GM12878 (cell line): ENCODE measurements at regions not wholly inside any gene's neighbourhood (a gene's known extent, or its start where the extent isn't known, plus 50 kb on each side); places are given as distances from the start of the nearest gene placed in this dataset.

Experiments used
- ATAC-seq: fragments of 200-7000 bp; cut with Tn5 transposase; 3 replicates; pipeline ENCODE4 v1.9.1; 2020; ENCODE audit warnings: mild to moderate bottlenecking, moderate library complexity
- BruUV-seq: library from RNA; stranded (reverse); fragments of 400-500 nt; replicated peaks from 2 replicates; lab custom pipeline; 2021; lab: Mats Ljungman, UMichigan
- CTCF ChIA-PET: fragments of 300-600 bp; sonication (Branson Sonifier 250); formaldehyde crosslinking; extraction: SDS; loops from one replicate; lab custom pipeline; 2021; ENCODE audit warnings: inconsistent platforms; lab: Yijun Ruan, JAX
- POLR2A ChIA-PET: fragments of 350-600 bp; formaldehyde crosslinking; extraction: SDS; loops from one replicate; lab custom pipeline; 2021; ENCODE audit warnings: inconsistent platforms; lab: Charles Lee
- RAD21 ChIA-PET: fragments of 300-600 bp; sonication (Branson Sonifier 250); formaldehyde crosslinking; loops from one replicate; lab custom pipeline; 2023; ENCODE audit warnings: antibody characterized with exemption; ENCODE audit not compliant: unreplicated experiment; lab: Charles Lee
- SMC1A ChIA-PET: fragments of 300-600 bp; sonication (Branson Sonifier 250); formaldehyde crosslinking; loops from one replicate; lab custom pipeline; 2023; ENCODE audit not compliant: unreplicated experiment, uncharacterized antibody; lab: Charles Lee
- DNase-seq: peaks from one replicate; pipeline ENCODE4 v3.0.0-alpha.2; 2011; ENCODE audit warnings: low read depth, low spot score
- FAIRE-seq: peaks from 3 replicates; lab custom pipeline; 2011; peaks lifted over from hg19 to GRCh38; lab: Jason Lieb, UNC
- H2AFZ ChIP-seq: 2 replicates; pipeline ENCODE4 v1.6.0; 2011; ENCODE audit warnings: low read depth, low read length, control low read depth; ENCODE audit not compliant: control insufficient read depth
- H3K27ac ChIP-seq: 2 replicates; pipeline ENCODE4 v1.5.1; 2011; ENCODE audit warnings: control low read depth; ENCODE audit not compliant: control insufficient read depth, insufficient read depth
- H3K27me3 ChIP-seq, 2 experiments: replicated peaks in 1 of 2; 2 replicates each; pipeline versions ENCODE4 v1.6.0 to v1.6.1; 2011; ENCODE audit warnings: low read length in 1 of 2; ENCODE audit not compliant: control insufficient read depth in 2 of 2, insufficient read depth in 2 of 2
- H3K36me3 ChIP-seq, 2 experiments: 2 replicates each; pipeline ENCODE4 v1.5.1; 2011; ENCODE audit warnings: low read length in 1 of 2; ENCODE audit not compliant: control insufficient read depth in 2 of 2, insufficient read depth in 2 of 2
- H3K4me1 ChIP-seq: 2 replicates; pipeline ENCODE4 v1.6.1; 2011; ENCODE audit warnings: mild to moderate bottlenecking, low read length, moderate library complexity, mixed read lengths; ENCODE audit not compliant: control insufficient read depth, insufficient read depth
- H3K4me2 ChIP-seq: 2 replicates; pipeline ENCODE4 v1.6.0; 2011; ENCODE audit warnings: control low read depth; ENCODE audit not compliant: control insufficient read depth, insufficient read depth
- H3K4me3 ChIP-seq: fragments of 200-600 bp; sonication (generic); 2 replicates; pipeline ENCODE4 v1.5.1; 2016
- H3K79me2 ChIP-seq: 2 replicates; pipeline ENCODE4 v1.6.0; 2011; ENCODE audit warnings: low read length; ENCODE audit not compliant: control insufficient read depth, insufficient read depth
- H3K9ac ChIP-seq: 2 replicates; pipeline ENCODE4 v1.8.0; 2011; ENCODE audit warnings: low read length, control low read depth, mixed read lengths; ENCODE audit not compliant: control insufficient read depth, insufficient read depth
- H3K9me3 ChIP-seq: replicated peaks from 3 replicates; pipeline ENCODE4 v1.5.1; 2011; ENCODE audit warnings: mild to moderate bottlenecking, low read length; ENCODE audit not compliant: control insufficient read depth, insufficient read depth
- H4K20me1 ChIP-seq: 2 replicates; pipeline ENCODE4 v1.6.0; 2011; ENCODE audit not compliant: control insufficient read depth, insufficient read depth
- ASH2L ChIP-seq: fragments of 300-600, 200-600 bp; sonication (generic); IDR thresholded peaks from 2 replicates; pipeline ENCODE4 v1.6.1; 2017; ENCODE audit warnings: low read depth, mild to moderate bottlenecking, borderline replicate concordance
- CREM ChIP-seq: IDR thresholded peaks from 2 replicates; pipeline ENCODE4 v1.6.1; 2014; ENCODE audit warnings: antibody characterized with exemption, low read depth
- E4F1 ChIP-seq: fragments of 450-650 bp; IDR thresholded peaks from 2 replicates; pipeline ENCODE4 v1.6.1; 2018; ENCODE audit warnings: borderline replicate concordance, mild to moderate bottlenecking; ENCODE audit not compliant: partially characterized antibody
- GABPA ChIP-seq: IDR thresholded peaks from 2 replicates; pipeline ENCODE4 v1.6.1; 2014; ENCODE audit warnings: antibody characterized with exemption, low read depth, mild to moderate bottlenecking, inconsistent platforms
- HCFC1 ChIP-seq: fragments of 150-350 bp; IDR thresholded peaks from 2 replicates; pipeline ENCODE4 v1.6.1; 2014; ENCODE audit warnings: low read length
- IKZF1 ChIP-seq: fragments of 450-650 bp; conservative IDR thresholded peaks from 2 replicates; pipeline ENCODE4 v1.6.1; 2017; ENCODE audit warnings: antibody characterized with exemption, mild to moderate bottlenecking
- IKZF2 ChIP-seq, 2 experiments: fragments of 450-650 bp; IDR thresholded peaks; 2 replicates each; pipeline ENCODE4 v1.6.1; 2017; ENCODE audit warnings: mild to moderate bottlenecking in 2 of 2, moderate library complexity in 2 of 2
- RAD51 ChIP-seq: fragments of 450-650 bp; IDR thresholded peaks from 2 replicates; pipeline ENCODE4 v1.6.1; 2016; ENCODE audit warnings: moderate library complexity, mild to moderate bottlenecking, inconsistent platforms
- RELB ChIP-seq: fragments of 450-650 bp; IDR thresholded peaks from 2 replicates; pipeline ENCODE4 v1.6.1; 2017; ENCODE audit warnings: low read depth, mild to moderate bottlenecking, moderate library complexity
- SKIL ChIP-seq: fragments of 450-650 bp; IDR thresholded peaks from 2 replicates; pipeline ENCODE4 v1.6.1; 2017; ENCODE audit warnings: mild to moderate bottlenecking, low read depth, inconsistent platforms; ENCODE audit not compliant: poor library complexity, severe bottlenecking
- SUZ12 ChIP-seq: fragments of 200-600 bp; sonication (generic); IDR thresholded peaks from one replicate; pipeline ENCODE4 v1.6.1; 2018; ENCODE audit warnings: antibody characterized with exemption, mild to moderate bottlenecking; ENCODE audit not compliant: unreplicated experiment
- TBL1XR1 ChIP-seq: IDR thresholded peaks from 2 replicates; pipeline ENCODE4 v1.6.1; 2012; ENCODE audit warnings: low read depth, low read length, improper control_type of control experiment
- YY1 ChIP-seq: IDR thresholded peaks from 2 replicates; pipeline ENCODE4 v1.6.1; 2011; ENCODE audit warnings: low read depth, mild to moderate bottlenecking, low read length
- WGBS: methylation state at CpG from one replicate; pipeline ENCODE4 v1.1.6; 2016; ENCODE audit warnings: low lambda C conversion rate; ENCODE audit not compliant: insufficient replicate concordance, insufficient coverage; ENCODE audit errors: missing lambda C conversion rate; 5-methylcytosine and 5-hydroxymethylcytosine counted together
- in situ Hi-C: fragments of 300-500 bp; cut with MboI; formaldehyde crosslinking; loops from 9 replicates; pipeline ENCODE4 v1.14.3; 2018; ENCODE audit warnings: mixed read lengths
- intact Hi-C: fragments of 100-400 bp; cut with micrococcal nuclease; formaldehyde crosslinking; loops from one replicate; pipeline ENCODE4 v1.14.2; 2022; ENCODE audit not compliant: unreplicated experiment
- TF ChIP-seq, protein P1 (sequence below): fragments of 450-650 bp; formaldehyde crosslinking; IDR thresholded peaks from 2 replicates; pipeline ENCODE4 v1.5.0; 2022; ENCODE audit warnings: mild to moderate bottlenecking, missing genetic modification characterization
- TF ChIP-seq, protein P2 (sequence below): fragments of 450-650 bp; IDR thresholded peaks from 2 replicates; pipeline ENCODE4 v1.6.1; 2017; ENCODE audit warnings: borderline replicate concordance

DNA sequence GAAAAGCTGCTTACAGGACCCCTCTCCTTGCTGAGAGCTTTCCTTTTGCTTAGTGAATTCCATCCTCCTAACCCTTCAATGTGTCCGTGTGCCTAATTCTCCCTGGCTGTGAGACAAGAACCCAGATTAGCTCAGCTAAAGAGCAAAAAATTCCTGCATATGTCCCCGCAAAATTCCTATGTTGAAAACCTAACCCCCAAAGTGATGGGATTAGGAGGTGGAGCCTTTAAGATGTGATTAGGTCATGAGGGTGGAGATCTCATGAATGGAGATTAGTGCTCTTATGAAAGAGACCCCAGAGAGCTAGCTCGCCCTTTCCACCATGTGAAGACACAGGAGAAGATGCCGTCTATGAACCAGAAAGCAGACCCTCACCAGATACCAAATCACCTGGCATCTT, 503.0 kb upstream of the DIAPH2 start:
- FAIRE-seq, result no peak
- POLR2A ChIA-PET, result no interaction called here
- no peak overlapping the region for H3K4me3 ChIP-seq
- CTCF ChIA-PET, result no interaction called here
- H3K27ac ChIP-seq, result no peak overlapping the region
- in situ Hi-C loops (no loop called here), intact Hi-C loops (no loop called here)
- BruUV-seq, result no TSS peak
- SMC1A ChIA-PET, result interaction anchor here (1.9 kb wide), 1 partner anchor 15 kb away, joined by 5 read pairs; no protein-coding TSS in a partner anchor
- no peaks in the 10 kb centered on the region for H3K9me3 ChIP-seq
- H2AFZ ChIP-seq, result no peak overlapping the region
- H3K36me3 ChIP-seq, result no peaks in the 10 kb centered on the region
- WGBS, result 4% methylated on average over 4 of the region's 4 CpGs
- no peaks in the 10 kb centered on the region for H3K4me1 ChIP-seq
- RAD21 ChIA-PET, result no interaction called here
- H3K9ac ChIP-seq, result no peak overlapping the region
- no peak for DNase-seq
- H4K20me1 ChIP-seq, result no peaks in the 10 kb centered on the region
- ATAC-seq, result no peak
- H3K27me3 ChIP-seq, result no peaks in the 10 kb centered on the region
- no peaks in the 10 kb centered on the region for H3K79me2 ChIP-seq
- H3K4me2 ChIP-seq, result no peak overlapping the region
- TF ChIP-seq, protein P1, sequence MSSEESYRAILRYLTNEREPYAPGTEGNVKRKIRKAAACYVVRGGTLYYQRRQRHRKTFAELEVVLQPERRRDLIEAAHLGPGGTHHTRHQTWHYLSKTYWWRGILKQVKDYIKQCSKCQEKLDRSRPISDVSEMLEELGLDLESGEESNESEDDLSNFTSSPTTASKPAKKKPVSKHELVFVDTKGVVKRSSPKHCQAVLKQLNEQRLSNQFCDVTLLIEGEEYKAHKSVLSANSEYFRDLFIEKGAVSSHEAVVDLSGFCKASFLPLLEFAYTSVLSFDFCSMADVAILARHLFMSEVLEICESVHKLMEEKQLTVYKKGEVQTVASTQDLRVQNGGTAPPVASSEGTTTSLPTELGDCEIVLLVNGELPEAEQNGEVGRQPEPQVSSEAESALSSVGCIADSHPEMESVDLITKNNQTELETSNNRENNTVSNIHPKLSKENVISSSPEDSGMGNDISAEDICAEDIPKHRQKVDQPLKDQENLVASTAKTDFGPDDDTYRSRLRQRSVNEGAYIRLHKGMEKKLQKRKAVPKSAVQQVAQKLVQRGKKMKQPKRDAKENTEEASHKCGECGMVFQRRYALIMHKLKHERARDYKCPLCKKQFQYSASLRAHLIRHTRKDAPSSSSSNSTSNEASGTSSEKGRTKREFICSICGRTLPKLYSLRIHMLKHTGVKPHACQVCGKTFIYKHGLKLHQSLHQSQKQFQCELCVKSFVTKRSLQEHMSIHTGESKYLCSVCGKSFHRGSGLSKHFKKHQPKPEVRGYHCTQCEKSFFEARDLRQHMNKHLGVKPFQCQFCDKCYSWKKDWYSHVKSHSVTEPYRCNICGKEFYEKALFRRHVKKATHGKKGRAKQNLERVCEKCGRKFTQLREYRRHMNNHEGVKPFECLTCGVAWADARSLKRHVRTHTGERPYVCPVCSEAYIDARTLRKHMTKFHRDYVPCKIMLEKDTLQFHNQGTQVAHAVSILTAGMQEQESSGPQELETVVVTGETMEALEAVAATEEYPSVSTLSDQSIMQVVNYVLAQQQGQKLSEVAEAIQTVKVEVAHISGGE (CRISPR knock-in tag), result no peak
- TF ChIP-seq TBL1XR1 (no peak), SKIL (no peak), RELB (no peak), IKZF1 (no peak), YY1 (no peak), IKZF2 (IDR thresholded peaks at IDR 0.05) (no peak), SUZ12 (no peak), E4F1 (no peak), ASH2L (no peak), CREM (no peak), RAD51 (no peak), GABPA (no peak), HCFC1 (no peak)
- TF ChIP-seq, protein P2, sequence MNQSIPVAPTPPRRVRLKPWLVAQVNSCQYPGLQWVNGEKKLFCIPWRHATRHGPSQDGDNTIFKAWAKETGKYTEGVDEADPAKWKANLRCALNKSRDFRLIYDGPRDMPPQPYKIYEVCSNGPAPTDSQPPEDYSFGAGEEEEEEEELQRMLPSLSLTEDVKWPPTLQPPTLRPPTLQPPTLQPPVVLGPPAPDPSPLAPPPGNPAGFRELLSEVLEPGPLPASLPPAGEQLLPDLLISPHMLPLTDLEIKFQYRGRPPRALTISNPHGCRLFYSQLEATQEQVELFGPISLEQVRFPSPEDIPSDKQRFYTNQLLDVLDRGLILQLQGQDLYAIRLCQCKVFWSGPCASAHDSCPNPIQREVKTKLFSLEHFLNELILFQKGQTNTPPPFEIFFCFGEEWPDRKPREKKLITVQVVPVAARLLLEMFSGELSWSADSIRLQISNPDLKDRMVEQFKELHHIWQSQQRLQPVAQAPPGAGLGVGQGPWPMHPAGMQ, result no peak
